GM23248 (cell line): ENCODE measurements at regions not wholly inside any gene's neighbourhood (a gene's known extent, or its start where the extent isn't known, plus 50 kb on each side); places are given as distances from the start of the nearest gene placed in this dataset.

Experiments used
- EZH2 ChIP-seq: fragments of 200-600 bp; sonication (generic); IDR thresholded peaks from 2 replicates; pipeline ENCODE4 v1.6.1; 2018; ENCODE audit warnings: antibody characterized with exemption, mild to moderate bottlenecking; ENCODE audit not compliant: insufficient read depth, poor library complexity, severe bottlenecking
- EZH2phosphoT487 ChIP-seq: fragments of 200-600 bp; sonication (generic); IDR thresholded peaks from 2 replicates; pipeline ENCODE4 v1.6.1; 2018; ENCODE audit warnings: antibody characterized with exemption, moderate library complexity, mild to moderate bottlenecking, low read depth; ENCODE audit not compliant: insufficient read depth

- no peak for TF ChIP-seq EZH2
- no peak for TF ChIP-seq EZH2phosphoT487
These were observed 359.8 kb upstream of the C2CD4B start for GRCh38 chr15:62524848-62525247.
